ENCODE measurements at regions not wholly inside any gene's neighbourhood (a gene's known extent, or its start where the extent isn't known, plus 50 kb on each side); places are given as distances from the start of the nearest gene placed in this dataset.

DNA sequence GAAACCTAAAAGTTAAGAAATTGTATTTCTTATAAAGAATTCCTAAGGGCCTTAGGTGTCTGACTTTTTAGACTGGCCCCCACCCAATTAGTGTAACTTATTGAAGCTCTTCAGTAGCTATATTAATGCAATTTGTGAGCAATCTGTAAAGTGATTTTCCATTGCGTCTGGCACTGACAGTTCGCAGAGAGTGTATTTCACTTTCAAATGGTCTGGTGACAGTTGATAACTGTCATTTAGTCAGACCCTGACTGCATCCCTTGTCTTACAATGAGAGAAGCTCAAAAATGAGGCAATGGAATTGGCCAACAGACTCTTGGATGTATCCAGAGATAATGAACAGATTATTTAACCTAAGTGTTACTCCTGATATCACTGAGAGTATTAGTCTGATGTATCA is 351.8 kb downstream of the FRK start:
- no peaks in the 10 kb centered on the region for H3K9me2 ChIP-seq (replicated peaks; ENCODE audit: insufficient read depth, low read length)
- no peak for DNase-seq
- TF ChIP-seq, protein P1, sequence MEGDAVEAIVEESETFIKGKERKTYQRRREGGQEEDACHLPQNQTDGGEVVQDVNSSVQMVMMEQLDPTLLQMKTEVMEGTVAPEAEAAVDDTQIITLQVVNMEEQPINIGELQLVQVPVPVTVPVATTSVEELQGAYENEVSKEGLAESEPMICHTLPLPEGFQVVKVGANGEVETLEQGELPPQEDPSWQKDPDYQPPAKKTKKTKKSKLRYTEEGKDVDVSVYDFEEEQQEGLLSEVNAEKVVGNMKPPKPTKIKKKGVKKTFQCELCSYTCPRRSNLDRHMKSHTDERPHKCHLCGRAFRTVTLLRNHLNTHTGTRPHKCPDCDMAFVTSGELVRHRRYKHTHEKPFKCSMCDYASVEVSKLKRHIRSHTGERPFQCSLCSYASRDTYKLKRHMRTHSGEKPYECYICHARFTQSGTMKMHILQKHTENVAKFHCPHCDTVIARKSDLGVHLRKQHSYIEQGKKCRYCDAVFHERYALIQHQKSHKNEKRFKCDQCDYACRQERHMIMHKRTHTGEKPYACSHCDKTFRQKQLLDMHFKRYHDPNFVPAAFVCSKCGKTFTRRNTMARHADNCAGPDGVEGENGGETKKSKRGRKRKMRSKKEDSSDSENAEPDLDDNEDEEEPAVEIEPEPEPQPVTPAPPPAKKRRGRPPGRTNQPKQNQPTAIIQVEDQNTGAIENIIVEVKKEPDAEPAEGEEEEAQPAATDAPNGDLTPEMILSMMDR (IDR thresholded peaks at IDR 0.05; ENCODE audit: low read length): no peak
- TF ChIP-seq EZH2phosphoT487 (IDR thresholded peaks at IDR 0.05; ENCODE audit: low read length): no peak
- TF ChIP-seq EZH2 (optimal IDR thresholded peaks at IDR 0.05; ENCODE audit: low read depth, low read length): no peak
- H3K9me3 ChIP-seq (replicated peaks; ENCODE audit: insufficient read depth, low read length): no peaks in the 10 kb centered on the region
- no peak overlapping the region for H3K4me2 ChIP-seq (ENCODE audit: low read depth, low read length)
- no peaks in the 10 kb centered on the region for H3F3A ChIP-seq (ENCODE audit: insufficient read depth, low read length)
- H3K4me1 ChIP-seq (ENCODE audit: low read length): no peaks in the 10 kb centered on the region
- H3K27me3 ChIP-seq (replicated peaks; ENCODE audit: insufficient read depth, low read length): no peaks in the 10 kb centered on the region
- no peaks in the 10 kb centered on the region for H3K36me3 ChIP-seq (replicated peaks; ENCODE audit: insufficient read depth, low read length)
- no peaks in the 10 kb centered on the region for H4K20me1 ChIP-seq (ENCODE audit: insufficient read depth, low read length)
- H3K79me2 ChIP-seq (ENCODE audit: low read length): no peaks in the 10 kb centered on the region
- no peak overlapping the region for H3K27ac ChIP-seq (ENCODE audit: low read length)
- H3K4me3 ChIP-seq (ENCODE audit: low read length): no peak overlapping the region
- H2AFZ ChIP-seq (ENCODE audit: low read length): no peak overlapping the region
- no peak overlapping the region for H3K9ac ChIP-seq (ENCODE audit: low read length)

DNA sequence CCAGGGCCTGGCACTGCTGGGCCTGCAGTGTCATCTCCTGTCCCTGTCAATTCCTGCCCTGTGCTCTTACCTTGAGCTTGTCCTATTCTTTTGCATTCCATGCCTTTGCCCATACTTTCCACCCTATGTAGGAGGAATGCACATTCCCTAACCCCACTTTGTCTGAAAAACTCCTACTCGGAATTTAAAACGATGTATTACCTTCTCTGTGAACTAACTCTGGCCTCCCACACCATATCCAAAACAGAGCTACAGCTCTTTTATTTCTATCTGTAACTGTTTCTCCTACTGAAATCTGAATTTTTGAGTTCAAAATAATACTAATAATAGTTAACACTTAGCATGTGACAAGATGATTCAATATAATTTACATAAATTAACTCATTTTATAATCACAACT is 353.7 kb downstream of the FRK start:
- H3K9me3 ChIP-seq (replicated peaks; ENCODE audit: insufficient read depth, low read length): no peaks in the 10 kb centered on the region
- H3K36me3 ChIP-seq (replicated peaks; ENCODE audit: insufficient read depth, low read length): no peaks in the 10 kb centered on the region
- no peaks in the 10 kb centered on the region for H4K20me1 ChIP-seq (ENCODE audit: insufficient read depth, low read length)
- no peaks in the 10 kb centered on the region for H3K27me3 ChIP-seq (replicated peaks; ENCODE audit: insufficient read depth, low read length)
- no peaks in the 10 kb centered on the region for H3K9me2 ChIP-seq (replicated peaks; ENCODE audit: insufficient read depth, low read length)
- H3K4me3 ChIP-seq (ENCODE audit: low read length): no peak overlapping the region
- H3K79me2 ChIP-seq (ENCODE audit: low read length): no peaks in the 10 kb centered on the region
- TF ChIP-seq EZH2phosphoT487 (IDR thresholded peaks at IDR 0.05; ENCODE audit: low read length): no peak
- no peak for TF ChIP-seq EZH2 (optimal IDR thresholded peaks at IDR 0.05; ENCODE audit: low read depth, low read length)
- TF ChIP-seq, protein P1 (IDR thresholded peaks at IDR 0.05; ENCODE audit: low read length): no peak
- DNase-seq: no peak
- no peak overlapping the region for H2AFZ ChIP-seq (ENCODE audit: low read length)
- H3K9ac ChIP-seq (ENCODE audit: low read length): no peak overlapping the region
- no peak overlapping the region for H3K27ac ChIP-seq (ENCODE audit: low read length)
- H3K4me1 ChIP-seq (ENCODE audit: low read length): no peaks in the 10 kb centered on the region
- H3K4me2 ChIP-seq (ENCODE audit: low read depth, low read length): no peak overlapping the region
- H3F3A ChIP-seq (ENCODE audit: insufficient read depth, low read length): no peaks in the 10 kb centered on the region

DNA sequence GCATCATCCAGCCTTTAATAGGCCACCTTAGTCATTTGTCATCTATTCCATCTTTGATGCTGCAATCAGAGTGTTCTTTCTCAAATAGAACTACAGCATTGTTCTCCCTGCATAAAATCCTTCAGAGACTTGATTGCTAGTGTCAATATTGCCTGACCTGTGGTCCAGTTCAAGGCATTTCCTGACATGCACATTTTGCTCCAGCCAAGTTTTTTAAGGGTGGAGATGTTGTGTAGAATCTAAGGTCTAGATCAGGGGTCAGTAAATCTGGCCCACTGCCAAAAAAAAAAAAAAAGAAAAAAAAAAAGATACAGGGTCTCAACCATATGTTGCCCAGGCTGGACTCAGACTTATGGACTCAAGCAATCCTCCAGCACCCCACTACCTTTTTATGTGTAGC is 354.4 kb downstream of the FRK start:
- no peak overlapping the region for H2AFZ ChIP-seq (ENCODE audit: low read length)
- H3K79me2 ChIP-seq (ENCODE audit: low read length): no peaks in the 10 kb centered on the region
- TF ChIP-seq, protein P1 (IDR thresholded peaks at IDR 0.05; ENCODE audit: low read length): no peak
- TF ChIP-seq EZH2 (optimal IDR thresholded peaks at IDR 0.05; ENCODE audit: low read depth, low read length): no peak
- no peak for TF ChIP-seq EZH2phosphoT487 (IDR thresholded peaks at IDR 0.05; ENCODE audit: low read length)
- no peak for DNase-seq
- H4K20me1 ChIP-seq (ENCODE audit: insufficient read depth, low read length): no peaks in the 10 kb centered on the region
- no peaks in the 10 kb centered on the region for H3K27me3 ChIP-seq (replicated peaks; ENCODE audit: insufficient read depth, low read length)
- H3K4me3 ChIP-seq (ENCODE audit: low read length): no peak overlapping the region
- H3K4me2 ChIP-seq (ENCODE audit: low read depth, low read length): no peak overlapping the region
- no peaks in the 10 kb centered on the region for H3K4me1 ChIP-seq (ENCODE audit: low read length)
- H3K36me3 ChIP-seq (replicated peaks; ENCODE audit: insufficient read depth, low read length): no peaks in the 10 kb centered on the region
- no peaks in the 10 kb centered on the region for H3F3A ChIP-seq (ENCODE audit: insufficient read depth, low read length)
- H3K9me2 ChIP-seq (replicated peaks; ENCODE audit: insufficient read depth, low read length): no peaks in the 10 kb centered on the region
- H3K27ac ChIP-seq (ENCODE audit: low read length): no peak overlapping the region
- H3K9ac ChIP-seq (ENCODE audit: low read length): no peak overlapping the region
- no peaks in the 10 kb centered on the region for H3K9me3 ChIP-seq (replicated peaks; ENCODE audit: insufficient read depth, low read length)
